Urinary bladder (tissue), 3 donors: ENCODE measurements at regions not wholly inside any gene's neighbourhood (a gene's known extent, or its start where the extent isn't known, plus 50 kb on each side); places are given as distances from the start of the nearest gene placed in this dataset.

Experiments
- DNase-seq: peaks from one replicate; pipeline ENCODE4 v3.0.0-alpha.2; 2015; ENCODE audit errors: extremely low spot score
- H3K27ac ChIP-seq: one replicate; pipeline ENCODE4 v1.5.1; 2013; ENCODE audit warnings: low read depth, mild to moderate bottlenecking, moderate library complexity
- H3K36me3 ChIP-seq: one replicate; pipeline ENCODE4 v1.6.1; 2013; ENCODE audit warnings: mild to moderate bottlenecking, moderate library complexity; ENCODE audit not compliant: insufficient read depth
- H3K4me1 ChIP-seq: one replicate; pipeline ENCODE4 v1.6.1; 2013; ENCODE audit warnings: mild to moderate bottlenecking, moderate library complexity; ENCODE audit not compliant: insufficient read depth
- H3K4me3 ChIP-seq: one replicate; pipeline ENCODE4 v1.5.1; 2013; ENCODE audit warnings: low read depth, low read length
- WGBS: extraction: QIAGEN DNeasy Blood & Tissue Kit; methylation state at CpG from one replicate; pipeline ENCODE4 v1.1.7; 2013; 5-methylcytosine and 5-hydroxymethylcytosine counted together
- donor health status: healthy with polysubstance abuse.
- donor health status: healthy.

DNA sequence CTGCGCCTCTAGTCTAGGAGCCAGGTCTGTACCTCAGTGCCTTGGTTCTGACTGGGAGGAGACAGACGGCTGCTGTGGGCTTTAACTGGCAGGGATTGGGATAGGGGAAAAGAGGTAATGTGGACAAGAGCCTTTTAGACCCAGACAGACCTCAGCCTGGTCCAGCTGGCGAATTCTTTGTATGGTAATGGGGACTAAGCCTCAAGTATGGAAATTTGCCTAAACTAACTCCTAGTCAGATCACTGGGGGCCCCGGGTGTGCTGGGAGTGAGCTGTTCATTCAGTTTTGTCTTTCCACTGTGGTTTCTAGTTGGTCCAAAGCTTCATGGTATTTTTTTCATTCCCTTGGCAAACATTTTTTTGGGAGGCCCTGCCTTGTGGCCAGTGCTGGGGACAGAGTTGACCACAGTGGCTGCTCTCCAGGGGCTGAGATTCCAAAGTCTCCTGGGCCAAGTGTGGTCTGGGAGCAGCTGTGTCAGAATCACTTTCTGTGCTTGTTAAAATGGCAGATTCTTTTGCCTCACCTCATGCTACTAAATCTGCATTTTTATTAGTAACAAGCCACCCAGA is 261.4 kb upstream of the C2CD4B start:
- WGBS, result 81% methylated on average over 4 of the region's 4 CpGs
- H3K4me1 ChIP-seq, result no peaks in the 10 kb centered on the region
- no peaks in the 10 kb centered on the region for H3K36me3 ChIP-seq
- H3K27ac ChIP-seq, result no peak overlapping the region
- no peak overlapping the region for H3K4me3 ChIP-seq
- DNase-seq, result no peak

DNA sequence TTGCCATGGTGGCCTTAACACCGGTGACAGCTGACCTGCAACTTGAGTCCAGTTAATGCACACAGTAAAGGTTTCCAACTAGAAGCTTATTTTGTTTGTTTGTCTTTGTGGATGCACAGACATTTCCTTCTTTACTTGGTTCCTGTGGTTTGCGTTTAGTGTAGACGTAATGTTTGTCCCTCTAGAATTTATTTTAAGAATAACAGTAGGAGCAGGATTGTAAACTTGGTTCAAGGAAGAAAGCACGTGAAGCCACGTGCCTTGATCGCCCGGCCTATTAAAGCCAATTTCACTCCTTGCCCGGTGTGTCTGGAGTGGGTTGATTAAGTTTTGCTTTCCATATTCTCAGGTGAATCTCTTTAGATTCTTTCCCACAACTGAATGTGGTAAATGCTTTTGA is 263.2 kb upstream of the C2CD4B start:
- WGBS, result 88% methylated on average over 8 of the region's 8 CpGs
- H3K27ac ChIP-seq, result no peak overlapping the region
- no peaks in the 10 kb centered on the region for H3K4me1 ChIP-seq

DNA sequence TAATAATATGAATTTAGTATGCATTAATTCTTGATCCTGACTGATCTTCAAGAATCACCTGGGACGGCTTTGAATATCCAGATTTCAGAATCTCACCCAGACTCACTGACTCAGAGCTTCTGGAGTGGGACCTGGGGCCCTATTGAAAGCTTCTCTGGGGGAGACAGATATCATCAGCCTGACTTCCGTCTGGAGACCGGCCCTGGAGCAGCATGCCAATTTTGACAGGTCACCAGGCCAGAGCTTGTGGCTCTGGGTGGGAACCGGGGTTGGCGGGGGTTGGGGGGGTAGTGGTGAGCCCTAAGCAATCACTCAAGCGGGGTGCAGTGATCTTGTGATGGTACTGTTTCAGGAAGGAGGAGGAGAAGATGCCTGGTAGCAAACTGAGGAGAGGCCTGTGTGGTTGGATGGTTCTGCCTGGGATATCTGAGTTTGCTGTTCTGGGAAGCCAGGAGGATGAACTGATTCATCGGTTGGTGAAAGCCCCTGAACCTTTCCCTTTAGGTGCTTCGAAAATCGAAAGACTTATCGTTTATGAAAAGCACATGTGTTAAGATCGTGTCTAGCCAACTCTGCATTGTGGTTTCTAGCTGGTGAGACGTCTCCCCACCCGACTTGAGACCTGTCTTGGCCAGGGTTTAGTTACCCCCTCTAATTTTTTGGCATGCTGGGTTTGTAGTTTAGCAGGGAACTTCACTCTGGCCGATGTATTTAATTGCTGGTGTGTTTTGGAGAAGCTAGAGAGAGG is 263.9 kb upstream of the C2CD4B start:
- DNase-seq, result no peak
- no peak overlapping the region for H3K27ac ChIP-seq
- 76% methylated on average over 14 of the region's 14 CpGs for WGBS

More for the DNA sequence above, 263.2 kb upstream of the C2CD4B start:
- Histone ChIP-seq H3K36me3 (no peaks in the 10 kb centered on the region), H3K4me3 (no peak overlapping the region)
- no peak for DNase-seq

DNA sequence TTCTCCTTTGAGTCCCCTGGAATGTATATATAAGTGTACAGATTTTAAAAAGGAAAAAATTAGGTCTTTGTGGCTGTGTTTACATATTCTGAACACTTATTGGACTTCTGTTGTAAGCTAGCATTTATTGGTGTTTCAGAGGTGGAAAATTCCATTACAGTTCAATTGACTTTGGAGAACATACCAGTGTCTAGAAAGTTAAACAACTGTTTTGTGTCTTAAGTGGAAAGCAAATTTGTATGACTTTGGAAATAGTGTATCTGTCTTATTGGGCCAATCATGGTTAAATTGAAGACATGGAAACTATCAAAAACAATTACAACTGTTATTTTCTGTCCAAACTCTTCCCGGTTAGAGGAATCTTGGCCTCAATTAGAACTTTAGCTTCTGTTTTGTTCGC is 265.0 kb upstream of the C2CD4B start:
- Histone ChIP-seq H3K27ac (no peak overlapping the region), H3K4me1 (no peaks in the 10 kb centered on the region), H3K36me3 (no peaks in the 10 kb centered on the region), H3K4me3 (no peak overlapping the region)
- WGBS, result 78% methylated on average over 2 of the region's 2 CpGs
- no peak for DNase-seq

More for the DNA sequence above, 263.9 kb upstream of the C2CD4B start:
- no peaks in the 10 kb centered on the region for H3K4me1 ChIP-seq
- no peak overlapping the region for H3K4me3 ChIP-seq
- no peaks in the 10 kb centered on the region for H3K36me3 ChIP-seq

DNA sequence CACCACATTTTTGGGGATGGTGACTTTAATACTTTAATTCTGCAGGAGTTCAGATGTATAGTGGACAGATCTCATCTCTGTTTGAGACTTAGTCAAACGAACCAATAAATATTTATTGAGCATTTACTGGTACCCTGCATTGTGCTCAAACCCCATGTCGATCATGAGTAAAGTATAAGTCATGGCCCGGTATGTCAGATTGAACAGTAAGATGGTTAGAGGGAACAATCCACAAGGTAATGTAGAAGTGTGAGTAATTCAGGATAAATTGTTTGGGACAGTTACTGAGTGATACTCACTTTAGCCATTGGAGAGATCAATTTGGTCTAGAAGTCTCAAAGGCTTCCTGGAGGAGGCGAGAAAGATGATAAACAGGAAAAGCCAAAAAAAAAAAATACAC is 265.5 kb upstream of the C2CD4B start:
- DNase-seq, result no peak
- Histone ChIP-seq H3K36me3 (no peaks in the 10 kb centered on the region), H3K27ac (no peak overlapping the region), H3K4me3 (no peak overlapping the region), H3K4me1 (no peaks in the 10 kb centered on the region)
- 92% methylated on average over 4 of the region's 4 CpGs for WGBS

DNA sequence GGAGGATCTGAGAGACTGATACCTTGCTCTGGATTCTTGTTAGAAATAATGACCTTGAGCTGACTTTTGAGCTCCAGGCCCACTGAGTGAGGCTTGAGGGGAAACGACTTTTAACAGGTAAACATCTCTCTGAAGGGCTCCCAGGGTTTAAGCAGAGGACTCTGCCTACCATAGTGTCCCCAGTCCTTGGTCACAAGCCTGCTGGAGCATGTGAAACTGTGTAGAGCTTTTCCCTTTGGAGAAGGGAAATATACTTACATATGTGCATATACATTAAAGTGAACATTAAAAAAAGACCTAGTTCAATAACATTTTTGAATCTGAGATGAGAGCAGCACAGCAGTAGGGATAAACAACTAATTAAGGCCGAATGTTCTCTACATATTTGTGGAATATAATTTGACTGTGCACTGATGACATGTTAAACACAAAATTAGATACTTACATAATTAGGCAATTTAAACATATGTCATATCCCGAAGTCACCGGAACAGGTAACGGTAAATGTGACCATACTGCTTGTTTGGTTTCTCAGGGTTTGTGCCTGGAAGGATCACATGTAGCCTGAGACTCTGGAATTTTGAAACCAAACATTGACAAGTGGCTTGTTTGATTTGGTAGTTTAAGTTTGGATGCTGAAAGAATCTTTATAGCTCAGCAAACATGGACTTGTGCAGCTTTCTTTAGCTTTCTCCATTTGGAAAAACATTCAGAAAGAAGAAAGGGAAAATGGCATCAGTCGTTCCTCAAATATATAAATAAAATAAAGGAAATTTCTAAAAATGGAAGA is 266.1 kb upstream of the C2CD4B start:
- DNase-seq, result no peak
- H3K36me3 ChIP-seq, result no peaks in the 10 kb centered on the region
- H3K27ac ChIP-seq, result no peak overlapping the region
- no peaks in the 10 kb centered on the region for H3K4me1 ChIP-seq
- 85% methylated on average over 6 of the region's 6 CpGs for WGBS
- no peak overlapping the region for H3K4me3 ChIP-seq

DNA sequence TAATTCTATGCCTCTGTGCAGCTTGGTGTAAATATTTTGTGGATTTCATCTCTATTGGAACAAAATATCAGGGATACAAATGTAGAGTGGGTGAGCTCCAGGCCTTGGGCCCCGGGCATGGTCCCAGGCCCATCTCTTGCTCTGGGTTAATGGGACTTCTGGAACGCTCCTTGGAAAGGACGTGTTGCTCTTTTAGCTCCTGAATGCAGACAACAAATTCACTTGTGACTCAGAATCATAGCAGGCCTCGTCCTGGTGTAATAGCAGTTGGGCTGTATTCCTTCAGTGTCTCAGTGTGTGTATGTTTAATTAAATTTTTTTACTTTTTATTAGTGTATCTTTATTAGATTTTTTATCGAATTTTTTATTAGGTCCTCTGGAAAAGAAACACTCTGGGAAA is 266.7 kb upstream of the C2CD4B start:
- H3K4me1 ChIP-seq, result no peaks in the 10 kb centered on the region
- DNase-seq, result no peak
- no peak overlapping the region for H3K27ac ChIP-seq
- no peak overlapping the region for H3K4me3 ChIP-seq
- no peaks in the 10 kb centered on the region for H3K36me3 ChIP-seq
- 66% methylated on average over 5 of the region's 5 CpGs for WGBS

DNA sequence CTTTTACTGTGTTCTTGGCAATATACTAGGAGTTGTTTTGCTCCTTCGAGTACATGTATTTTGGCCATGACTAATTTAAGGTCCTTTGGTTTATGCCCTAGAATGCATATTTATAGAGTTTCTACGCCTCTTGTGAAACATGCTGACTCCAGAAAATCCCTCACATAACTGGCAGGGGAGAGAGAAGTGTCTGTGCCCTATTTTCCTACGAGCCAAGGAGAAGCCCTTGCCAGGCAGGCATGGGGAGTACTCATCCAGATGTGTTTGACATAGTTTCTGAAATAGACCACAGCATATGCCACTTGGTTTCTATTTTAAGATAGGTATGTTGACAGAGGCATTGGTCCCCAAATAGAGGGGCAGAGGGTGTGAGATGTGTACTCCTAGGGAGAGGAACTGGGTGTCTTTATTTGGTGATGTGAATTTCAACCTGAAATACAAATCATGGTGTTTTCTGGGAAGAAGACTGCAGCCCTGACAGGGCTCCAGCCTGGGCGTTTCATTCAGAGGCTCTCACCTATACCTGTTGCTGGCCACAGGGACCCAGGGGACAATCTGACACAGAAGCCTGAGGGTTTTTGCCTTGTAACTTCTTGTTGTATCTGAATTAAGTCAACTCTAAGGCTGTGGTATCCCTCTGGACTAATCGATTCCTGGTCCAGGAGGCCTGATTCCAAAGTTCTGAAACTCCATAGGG is 267.8 kb upstream of the C2CD4B start:
- H3K4me3 ChIP-seq, result no peak overlapping the region
- H3K36me3 ChIP-seq, result no peaks in the 10 kb centered on the region
- 70% methylated on average over 5 of the region's 5 CpGs for WGBS
- no peak overlapping the region for H3K27ac ChIP-seq
- no peak for DNase-seq
- no peaks in the 10 kb centered on the region for H3K4me1 ChIP-seq

DNA sequence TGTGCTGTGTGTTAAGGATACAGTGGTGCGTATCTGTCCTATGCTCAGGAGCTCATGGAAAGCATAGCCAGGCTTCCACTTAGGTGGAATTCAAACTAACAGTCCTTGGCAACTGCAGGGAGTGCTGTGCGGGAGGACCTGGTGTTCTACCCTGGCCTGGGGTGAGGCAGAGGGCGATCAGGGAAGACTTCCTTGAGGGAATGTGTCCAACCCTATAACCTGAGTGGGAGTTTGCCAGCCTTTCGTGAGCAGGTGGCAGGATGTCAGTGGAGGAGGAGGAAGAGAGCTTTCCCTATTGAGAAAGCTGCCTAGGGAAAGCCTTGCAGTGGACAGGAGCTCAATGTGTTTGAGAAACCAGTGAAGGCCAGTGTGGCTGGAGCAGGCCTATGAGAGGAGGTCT is 271.1 kb upstream of the C2CD4B start:
- DNase-seq, result no peak
- Histone ChIP-seq H3K36me3 (no peaks in the 10 kb centered on the region), H3K27ac (no peak overlapping the region), H3K4me3 (no peak overlapping the region), H3K4me1 (no peaks in the 10 kb centered on the region)
- 94% methylated on average over 4 of the region's 4 CpGs for WGBS

DNA sequence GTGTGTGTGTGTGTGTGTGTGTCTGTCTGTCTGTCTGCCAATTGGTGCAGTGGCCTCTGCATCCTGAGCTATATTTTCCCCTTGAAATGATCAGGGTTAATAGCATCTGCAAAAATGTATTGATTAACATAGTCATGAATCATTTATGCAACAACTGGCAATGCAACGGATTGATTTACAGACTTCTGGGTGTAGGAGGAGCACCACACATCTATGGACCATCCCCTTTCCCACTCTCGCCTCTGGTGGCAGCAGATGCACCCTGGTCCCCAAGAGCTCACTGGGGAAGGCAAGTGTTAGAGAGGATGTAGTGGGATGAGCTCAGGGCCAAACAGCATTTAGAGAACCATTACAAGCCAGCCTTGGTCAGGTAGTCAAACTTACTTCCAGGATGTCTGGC is 272.7 kb upstream of the C2CD4B start:
- no peak overlapping the region for H3K27ac ChIP-seq
- DNase-seq, result no peak
- WGBS, result 92% methylated on average over 2 of the region's 2 CpGs

DNA sequence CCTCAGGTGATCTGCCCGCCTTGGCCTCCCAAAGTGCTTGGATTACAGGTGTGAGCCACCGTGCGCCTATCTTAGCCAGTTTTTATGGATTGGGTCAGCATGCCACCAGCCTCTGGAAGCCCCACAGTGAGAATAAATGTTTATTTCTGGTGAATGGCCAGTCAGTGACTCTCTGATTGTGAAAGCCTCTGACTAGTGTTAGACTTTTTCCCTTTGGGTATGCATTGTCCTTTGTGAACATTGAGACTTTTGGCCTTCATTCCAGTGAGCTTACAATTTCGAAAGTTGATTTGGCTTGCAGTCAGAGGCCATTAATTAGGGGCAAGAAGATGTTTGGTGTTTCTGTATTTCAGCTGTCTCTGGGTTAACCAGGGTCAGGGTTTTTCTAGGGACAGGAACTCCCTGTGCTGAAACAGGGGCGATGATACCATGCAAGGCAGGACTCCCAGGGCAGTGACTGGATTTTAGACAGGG is 274.5 kb upstream of the C2CD4B start:
- no peak overlapping the region for H3K4me3 ChIP-seq
- H3K36me3 ChIP-seq, result no peaks in the 10 kb centered on the region
- no peak for DNase-seq
- H3K4me1 ChIP-seq, result no peaks in the 10 kb centered on the region
- WGBS, result 74% methylated on average over 5 of the region's 5 CpGs
- H3K27ac ChIP-seq, result no peak overlapping the region

More for the DNA sequence above, 272.7 kb upstream of the C2CD4B start:
- Histone ChIP-seq H3K36me3 (no peaks in the 10 kb centered on the region), H3K4me3 (no peak overlapping the region), H3K4me1 (no peaks in the 10 kb centered on the region)

DNA sequence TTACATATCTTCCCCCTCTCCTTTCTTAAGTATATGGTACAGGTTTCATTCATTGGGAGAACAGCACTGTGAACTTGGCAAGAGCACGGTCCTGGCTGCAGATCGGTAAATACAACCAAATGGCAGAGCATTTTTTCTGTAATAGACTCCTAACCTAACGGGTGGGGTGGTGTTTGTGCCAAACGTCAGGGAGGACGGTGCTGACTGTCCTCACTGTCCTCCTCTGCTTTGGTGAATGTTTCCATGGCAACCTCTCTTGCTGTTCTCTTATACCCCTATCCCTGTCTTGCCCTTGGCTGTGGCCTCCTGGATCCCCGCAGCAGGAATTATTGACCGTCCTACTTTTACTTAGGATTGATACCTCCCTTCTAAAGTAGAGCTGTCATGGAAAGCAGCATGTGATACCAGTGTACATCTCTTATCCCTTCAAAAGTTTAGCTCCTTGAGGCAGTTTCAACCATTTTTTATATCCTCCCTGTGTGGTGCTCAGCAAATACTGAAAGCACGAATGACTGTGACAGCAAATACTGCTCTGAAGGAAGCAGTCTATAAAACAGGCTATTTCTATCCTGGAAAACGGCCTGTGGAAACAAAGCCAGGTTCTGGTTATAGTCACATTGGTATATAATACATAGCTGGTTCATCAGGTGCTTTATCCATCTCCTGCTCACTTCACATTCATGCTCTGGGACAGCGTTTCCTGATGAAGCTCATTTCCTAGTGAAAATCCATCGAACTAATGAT is 275.4 kb upstream of the C2CD4B start:
- WGBS, result 59% methylated on average over 11 of the region's 11 CpGs
- Histone ChIP-seq H3K4me1 (no peaks in the 10 kb centered on the region), H3K36me3 (no peaks in the 10 kb centered on the region), H3K27ac (no peak overlapping the region), H3K4me3 (no peak overlapping the region)
- DNase-seq, result no peak
